Activated naive CD4-positive, alpha-beta T cell treated with anti-CD3 and anti-CD28 coated beads for 36 hours (primary cell): ENCODE measurements at regions not wholly inside any gene's neighbourhood (a gene's known extent, or its start where the extent isn't known, plus 50 kb on each side); places are given as distances from the start of the nearest gene placed in this dataset.

Experiments used
- CTCF ChIA-PET: fragments of 350-600 bp; sonication (Branson Sonifier 250); formaldehyde crosslinking; loops from one replicate; lab custom pipeline; 2021; ENCODE audit warnings: antibody characterized with exemption; lab: Charles Lee
- DNase-seq: peaks from one replicate; pipeline ENCODE4 v3.0.0-alpha.2; 2020
- H3K27ac Mint-ChIP-seq: one replicate; pipeline ENCODE4 v1.8.0; 2021; ENCODE audit warnings: mild to moderate bottlenecking, mixed read lengths
- H3K27me3 Mint-ChIP-seq: one replicate; pipeline ENCODE4 v1.8.0; 2021; ENCODE audit warnings: low read depth, mixed read lengths
- H3K36me3 Mint-ChIP-seq: one replicate; pipeline ENCODE4 v1.8.0; 2021; ENCODE audit warnings: low read depth, mixed read lengths
- H3K4me1 Mint-ChIP-seq: one replicate; pipeline ENCODE4 v1.8.0; 2021; ENCODE audit warnings: low read depth, mixed read lengths
- H3K4me3 Mint-ChIP-seq: one replicate; pipeline ENCODE4 v1.8.0; 2021; ENCODE audit warnings: mild to moderate bottlenecking, moderate library complexity, mixed read lengths
- H3K9me3 Mint-ChIP-seq: one replicate; pipeline ENCODE4 v1.8.0; 2021; ENCODE audit warnings: mixed read lengths
- intact Hi-C: fragments of 100-400 bp; cut with micrococcal nuclease; formaldehyde crosslinking; loops from one replicate; pipeline ENCODE4 v1.15.1; 2023

- no peak for DNase-seq
- Mint-ChIP-seq H3K9me3 (no peaks in the 10 kb centered on the region), H3K36me3 (no peaks in the 10 kb centered on the region), H3K4me1 (no peaks in the 10 kb centered on the region), H3K27me3 (peaks cover 12% of the 10 kb centered on the region), H3K4me3 (no peak overlapping the region), H3K27ac (no peak overlapping the region)
- CTCF ChIA-PET = no interaction called here
- intact Hi-C loops = no loop called here
Measured at GRCh38 chr3:193942516-193943055, 193.4 kb upstream of the HES1 start.

- CTCF ChIA-PET = no interaction called here
- no peaks in the 10 kb centered on the region for H3K36me3 Mint-ChIP-seq
- H3K9me3 Mint-ChIP-seq = no peaks in the 10 kb centered on the region
- H3K4me1 Mint-ChIP-seq = no peaks in the 10 kb centered on the region
- no peak overlapping the region for H3K27ac Mint-ChIP-seq
- DNase-seq = no peak
- H3K4me3 Mint-ChIP-seq = no peak overlapping the region
- intact Hi-C loops = no loop called here
- H3K27me3 Mint-ChIP-seq = peaks cover 13% of the 10 kb centered on the region
Measured at GRCh38 chr3:193943200-193943599, 192.7 kb upstream of the HES1 start.

- H3K4me3 Mint-ChIP-seq = no peak overlapping the region
- no peak for DNase-seq
- no peaks in the 10 kb centered on the region for H3K36me3 Mint-ChIP-seq
- peaks cover 17% of the 10 kb centered on the region for H3K27me3 Mint-ChIP-seq
- CTCF ChIA-PET = no interaction called here
- H3K9me3 Mint-ChIP-seq = no peaks in the 10 kb centered on the region
- intact Hi-C loops = no loop called here
- no peaks in the 10 kb centered on the region for H3K4me1 Mint-ChIP-seq
- no peak overlapping the region for H3K27ac Mint-ChIP-seq
Measured at GRCh38 chr3:193943851-193944517, 192.0 kb upstream of the HES1 start.

GRCh38 chr3:193944518-193944884, 191.4 kb upstream of the HES1 start:
- H3K4me3 Mint-ChIP-seq = no peak overlapping the region
- no peak overlapping the region for H3K27ac Mint-ChIP-seq
- H3K9me3 Mint-ChIP-seq = no peaks in the 10 kb centered on the region
- no peaks in the 10 kb centered on the region for H3K4me1 Mint-ChIP-seq
- no peak for DNase-seq
- intact Hi-C loops = no loop called here
- CTCF ChIA-PET = no interaction called here
- H3K27me3 Mint-ChIP-seq = peaks cover 17% of the 10 kb centered on the region
- H3K36me3 Mint-ChIP-seq = no peaks in the 10 kb centered on the region

GRCh38 chr3:193945143-193945542, 190.8 kb upstream of the HES1 start:
- Mint-ChIP-seq H3K27ac (no peak overlapping the region), H3K36me3 (no peaks in the 10 kb centered on the region), H3K4me1 (no peaks in the 10 kb centered on the region), H3K4me3 (no peak overlapping the region), H3K27me3 (peaks cover 17% of the 10 kb centered on the region), H3K9me3 (no peaks in the 10 kb centered on the region)
- DNase-seq = no peak
- intact Hi-C loops = no loop called here
- CTCF ChIA-PET = interaction anchor here (0.8 kb wide), 1 partner anchor 11 kb away, joined by 3 read pairs; no protein-coding TSS in a partner anchor

- intact Hi-C loops = no loop called here
- CTCF ChIA-PET = no interaction called here
Measured at GRCh38 chr3:193946945-193947344, 189.0 kb upstream of the HES1 start.

GRCh38 chr3:193947596-193947995, 188.4 kb upstream of the HES1 start:
- peaks cover 17% of the 10 kb centered on the region for H3K27me3 Mint-ChIP-seq
- H3K9me3 Mint-ChIP-seq = no peaks in the 10 kb centered on the region
- CTCF ChIA-PET = no interaction called here
- no peak overlapping the region for H3K27ac Mint-ChIP-seq
- H3K36me3 Mint-ChIP-seq = no peaks in the 10 kb centered on the region
- H3K4me3 Mint-ChIP-seq = no peak overlapping the region
- DNase-seq = no peak
- H3K4me1 Mint-ChIP-seq = no peaks in the 10 kb centered on the region
- intact Hi-C loops = no loop called here

More at GRCh38 chr3:193946945-193947344, 189.0 kb upstream of the HES1 start:
- peaks cover 17% of the 10 kb centered on the region for H3K27me3 Mint-ChIP-seq
- H3K4me1 Mint-ChIP-seq = no peaks in the 10 kb centered on the region
- H3K4me3 Mint-ChIP-seq = no peak overlapping the region
- no peaks in the 10 kb centered on the region for H3K36me3 Mint-ChIP-seq
- no peak overlapping the region for H3K27ac Mint-ChIP-seq
- no peak for DNase-seq
- H3K9me3 Mint-ChIP-seq = no peaks in the 10 kb centered on the region

- DNase-seq = no peak
- peaks cover 17% of the 10 kb centered on the region for H3K27me3 Mint-ChIP-seq
- CTCF ChIA-PET = no interaction called here
- no peaks in the 10 kb centered on the region for H3K36me3 Mint-ChIP-seq
- intact Hi-C loops = no loop called here
- no peak overlapping the region for H3K27ac Mint-ChIP-seq
- H3K4me1 Mint-ChIP-seq = no peaks in the 10 kb centered on the region
- H3K9me3 Mint-ChIP-seq = no peaks in the 10 kb centered on the region
- H3K4me3 Mint-ChIP-seq = no peak overlapping the region
Measured at GRCh38 chr3:193948459-193948858, 187.5 kb upstream of the HES1 start.

GRCh38 chr3:193951859-193952258, 184.1 kb upstream of the HES1 start:
- no peaks in the 10 kb centered on the region for H3K36me3 Mint-ChIP-seq
- DNase-seq = no peak
- H3K27ac Mint-ChIP-seq = no peak overlapping the region
- CTCF ChIA-PET = interaction anchor here (1.0 to 1.3 kb wide), 3 partner anchors 9 to 18 kb away, joined by 3 to 4 read pairs (median 4); no protein-coding TSS in a partner anchor
- intact Hi-C loops = no loop called here
- H3K4me3 Mint-ChIP-seq = no peak overlapping the region
- H3K4me1 Mint-ChIP-seq = no peaks in the 10 kb centered on the region
- H3K27me3 Mint-ChIP-seq = peaks cover 13% of the 10 kb centered on the region
- H3K9me3 Mint-ChIP-seq = peaks cover 11% of the 10 kb centered on the region

- DNase-seq = no peak
- Mint-ChIP-seq H3K4me1 (no peaks in the 10 kb centered on the region), H3K9me3 (peaks cover 11% of the 10 kb centered on the region), H3K4me3 (no peak overlapping the region), H3K27ac (no peak overlapping the region), H3K36me3 (no peaks in the 10 kb centered on the region), H3K27me3 (peaks cover 15% of the 10 kb centered on the region)
- CTCF ChIA-PET = no interaction called here
- intact Hi-C loops = no loop called here
Measured at GRCh38 chr3:193954752-193955151, 181.2 kb upstream of the HES1 start.

GRCh38 chr3:193955719-193956118, 180.2 kb upstream of the HES1 start:
- no peak for DNase-seq
- H3K4me3 Mint-ChIP-seq = no peak overlapping the region
- H3K27ac Mint-ChIP-seq = no peak overlapping the region
- peaks cover 11% of the 10 kb centered on the region for H3K9me3 Mint-ChIP-seq
- CTCF ChIA-PET = no interaction called here
- intact Hi-C loops = no loop called here
- peaks cover 21% of the 10 kb centered on the region for H3K27me3 Mint-ChIP-seq
- H3K4me1 Mint-ChIP-seq = no peaks in the 10 kb centered on the region
- no peaks in the 10 kb centered on the region for H3K36me3 Mint-ChIP-seq

- no peaks in the 10 kb centered on the region for H3K36me3 Mint-ChIP-seq
- DNase-seq = no peak
- peaks cover 39% of the 10 kb centered on the region for H3K27me3 Mint-ChIP-seq
- H3K9me3 Mint-ChIP-seq = peaks cover 3% of the 10 kb centered on the region
- no peak overlapping the region for H3K4me3 Mint-ChIP-seq
- no peak overlapping the region for H3K27ac Mint-ChIP-seq
- CTCF ChIA-PET = interaction anchor here (0.8 kb wide), 1 partner anchor 9 kb away, joined by 3 read pairs; no protein-coding TSS in a partner anchor
- H3K4me1 Mint-ChIP-seq = peaks cover 19% of the 10 kb centered on the region
- intact Hi-C loops = no loop called here
Measured at GRCh38 chr3:193959861-193960260, 176.1 kb upstream of the HES1 start.
